ENCODE measurements at regions not wholly inside any gene's neighbourhood (a gene's known extent, or its start where the extent isn't known, plus 50 kb on each side); places are given as distances from the start of the nearest gene placed in this dataset.

DNA sequence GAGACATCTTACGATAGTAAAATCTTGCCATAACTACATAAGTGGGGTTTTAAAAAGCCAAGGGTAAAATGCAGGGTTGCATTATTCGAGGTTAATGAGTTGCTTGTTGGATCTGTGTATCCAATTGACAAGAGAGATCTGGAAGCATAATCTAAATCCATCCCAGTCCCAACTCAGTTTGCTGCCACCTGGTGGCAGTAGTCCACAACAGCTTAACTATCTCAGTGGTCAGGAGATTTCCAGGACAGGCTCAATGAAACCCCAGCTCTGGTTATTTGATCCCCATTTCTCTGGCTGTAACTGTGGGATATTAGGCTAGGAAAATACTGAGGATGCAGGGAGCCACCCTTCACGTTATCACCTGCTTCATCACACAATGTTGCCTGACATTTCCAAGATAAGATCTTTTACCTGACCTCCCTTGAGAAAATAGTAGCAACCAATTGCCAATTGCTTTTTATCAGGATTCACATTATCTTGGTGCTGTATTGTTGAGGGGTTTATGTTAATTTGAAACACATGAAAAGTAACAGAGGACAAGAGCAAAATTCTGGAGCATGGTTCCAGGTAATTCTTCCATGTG lies 88.2 kb upstream of the TNIP3 start:
- TF ChIP-seq, protein P1, sequence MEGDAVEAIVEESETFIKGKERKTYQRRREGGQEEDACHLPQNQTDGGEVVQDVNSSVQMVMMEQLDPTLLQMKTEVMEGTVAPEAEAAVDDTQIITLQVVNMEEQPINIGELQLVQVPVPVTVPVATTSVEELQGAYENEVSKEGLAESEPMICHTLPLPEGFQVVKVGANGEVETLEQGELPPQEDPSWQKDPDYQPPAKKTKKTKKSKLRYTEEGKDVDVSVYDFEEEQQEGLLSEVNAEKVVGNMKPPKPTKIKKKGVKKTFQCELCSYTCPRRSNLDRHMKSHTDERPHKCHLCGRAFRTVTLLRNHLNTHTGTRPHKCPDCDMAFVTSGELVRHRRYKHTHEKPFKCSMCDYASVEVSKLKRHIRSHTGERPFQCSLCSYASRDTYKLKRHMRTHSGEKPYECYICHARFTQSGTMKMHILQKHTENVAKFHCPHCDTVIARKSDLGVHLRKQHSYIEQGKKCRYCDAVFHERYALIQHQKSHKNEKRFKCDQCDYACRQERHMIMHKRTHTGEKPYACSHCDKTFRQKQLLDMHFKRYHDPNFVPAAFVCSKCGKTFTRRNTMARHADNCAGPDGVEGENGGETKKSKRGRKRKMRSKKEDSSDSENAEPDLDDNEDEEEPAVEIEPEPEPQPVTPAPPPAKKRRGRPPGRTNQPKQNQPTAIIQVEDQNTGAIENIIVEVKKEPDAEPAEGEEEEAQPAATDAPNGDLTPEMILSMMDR (IDR thresholded peaks at IDR 0.05): peak in 5 of 7 experiments; percentile 60 to 87 (median 65)
- TF ChIP-seq POLR2A (IDR thresholded peaks at IDR 0.05) (no peak), EP300 (IDR thresholded peaks at IDR 0.05) (no peak)

Measured in stomach (tissue), 4 donors.